ENCODE measurements at regions not wholly inside any gene's neighbourhood (a gene's known extent, or its start where the extent isn't known, plus 50 kb on each side); places are given as distances from the start of the nearest gene placed in this dataset.

DNA sequence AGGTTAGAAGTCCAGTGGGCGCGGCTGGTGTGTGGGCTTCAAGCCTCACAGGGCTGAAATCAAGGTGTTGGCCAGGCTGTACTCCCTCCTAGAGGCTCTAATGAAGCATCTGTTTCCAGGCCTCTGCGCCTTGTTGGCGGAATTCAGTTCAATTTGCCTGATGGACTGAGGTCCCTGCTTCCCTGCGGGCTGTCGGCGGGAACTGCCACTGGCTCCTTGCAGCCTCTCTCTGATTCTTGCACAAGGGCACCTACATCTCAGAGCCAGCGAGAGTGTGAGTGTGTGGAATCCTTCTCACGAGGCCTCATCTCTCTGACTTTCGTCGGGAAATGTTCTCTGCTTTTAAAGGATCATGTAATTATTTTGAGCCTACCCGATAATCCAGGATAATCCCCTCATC is 128.6 kb downstream of the DLEU7 start:
- H3K36me3 ChIP-seq (ENCODE audit: insufficient read depth, low read length) = no peaks in the 10 kb centered on the region
- H3K9me2 ChIP-seq (ENCODE audit: low read depth, low read length) = no peaks in the 10 kb centered on the region
- H3F3A ChIP-seq (ENCODE audit: insufficient read depth, low read length) = no peaks in the 10 kb centered on the region
- H3K9me3 ChIP-seq (ENCODE audit: low read length) = no peaks in the 10 kb centered on the region
- no peak overlapping the region for H3K9ac ChIP-seq (ENCODE audit: low read length)
- no peaks in the 10 kb centered on the region for H4K20me1 ChIP-seq (ENCODE audit: insufficient read depth, low read length)
- H3K4me1 ChIP-seq (ENCODE audit: insufficient read depth, low read length, severe bottlenecking) = peaks cover 29% of the 10 kb centered on the region
- no peak overlapping the region for H2AFZ ChIP-seq (ENCODE audit: low read length)
- TF ChIP-seq, protein P1, sequence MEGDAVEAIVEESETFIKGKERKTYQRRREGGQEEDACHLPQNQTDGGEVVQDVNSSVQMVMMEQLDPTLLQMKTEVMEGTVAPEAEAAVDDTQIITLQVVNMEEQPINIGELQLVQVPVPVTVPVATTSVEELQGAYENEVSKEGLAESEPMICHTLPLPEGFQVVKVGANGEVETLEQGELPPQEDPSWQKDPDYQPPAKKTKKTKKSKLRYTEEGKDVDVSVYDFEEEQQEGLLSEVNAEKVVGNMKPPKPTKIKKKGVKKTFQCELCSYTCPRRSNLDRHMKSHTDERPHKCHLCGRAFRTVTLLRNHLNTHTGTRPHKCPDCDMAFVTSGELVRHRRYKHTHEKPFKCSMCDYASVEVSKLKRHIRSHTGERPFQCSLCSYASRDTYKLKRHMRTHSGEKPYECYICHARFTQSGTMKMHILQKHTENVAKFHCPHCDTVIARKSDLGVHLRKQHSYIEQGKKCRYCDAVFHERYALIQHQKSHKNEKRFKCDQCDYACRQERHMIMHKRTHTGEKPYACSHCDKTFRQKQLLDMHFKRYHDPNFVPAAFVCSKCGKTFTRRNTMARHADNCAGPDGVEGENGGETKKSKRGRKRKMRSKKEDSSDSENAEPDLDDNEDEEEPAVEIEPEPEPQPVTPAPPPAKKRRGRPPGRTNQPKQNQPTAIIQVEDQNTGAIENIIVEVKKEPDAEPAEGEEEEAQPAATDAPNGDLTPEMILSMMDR (IDR thresholded peaks at IDR 0.05; ENCODE audit: low read length) = no peak
- no peak for TF ChIP-seq EZH2 (IDR thresholded peaks at IDR 0.05; ENCODE audit: borderline replicate concordance, low read length)
- H3K27ac ChIP-seq (ENCODE audit: low read depth, low read length, poor library complexity, severe bottlenecking) = peak overlapping the region; percentile 8
- H3K27me3 ChIP-seq (ENCODE audit: insufficient read depth, low read length) = no peaks in the 10 kb centered on the region
- H3K4me2 ChIP-seq (ENCODE audit: low read length) = no peak overlapping the region
- H3K4me3 ChIP-seq (ENCODE audit: low read depth, low read length, poor library complexity, severe bottlenecking) = no peak overlapping the region
- H3K79me2 ChIP-seq (ENCODE audit: insufficient read depth, low read length) = no peaks in the 10 kb centered on the region

DNA sequence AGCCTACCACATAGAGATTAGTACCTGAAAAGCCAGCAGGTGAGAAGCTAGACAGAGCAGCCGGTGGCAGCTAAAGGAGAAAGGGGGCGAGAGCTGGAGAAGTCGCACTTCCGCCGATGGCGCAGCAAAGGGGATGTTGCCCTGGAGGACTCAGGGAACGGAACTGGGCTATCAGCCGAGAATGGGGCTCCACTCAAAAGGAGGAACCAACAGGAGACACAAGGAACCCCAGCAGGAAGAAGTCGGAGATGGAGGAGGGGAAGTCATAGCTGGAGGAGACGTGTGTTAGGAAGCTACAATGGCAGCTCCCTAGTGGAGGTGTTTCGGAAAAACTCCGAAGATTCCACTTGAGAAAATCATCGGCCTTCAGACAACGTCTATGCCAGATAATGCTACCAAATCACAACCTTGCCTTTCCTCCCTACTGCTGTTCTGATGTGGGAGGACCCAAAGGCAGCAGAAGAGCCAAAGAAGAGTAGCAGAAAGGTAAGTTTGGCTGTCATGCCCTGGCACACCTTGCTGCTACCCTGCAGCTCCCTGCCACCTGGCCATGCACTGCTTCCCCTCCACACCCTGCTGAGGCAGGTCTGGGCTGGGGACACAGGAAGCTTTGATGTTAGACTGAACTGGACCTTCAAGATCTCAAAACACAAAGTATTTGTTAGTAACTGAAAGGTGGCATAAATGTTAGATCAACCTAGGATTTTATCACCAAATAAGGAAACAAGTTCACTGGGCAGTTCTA is 127.9 kb downstream of the DLEU7 start:
- H3K9me3 ChIP-seq (ENCODE audit: low read length) = no peaks in the 10 kb centered on the region
- no peaks in the 10 kb centered on the region for H3K79me2 ChIP-seq (ENCODE audit: insufficient read depth, low read length)
- no peak overlapping the region for H3K27ac ChIP-seq (ENCODE audit: low read depth, low read length, poor library complexity, severe bottlenecking)
- peaks cover 29% of the 10 kb centered on the region for H3K4me1 ChIP-seq (ENCODE audit: insufficient read depth, low read length, severe bottlenecking)
- no peak overlapping the region for H3K4me2 ChIP-seq (ENCODE audit: low read length)
- H2AFZ ChIP-seq (ENCODE audit: low read length) = no peak overlapping the region
- TF ChIP-seq, protein P1 (IDR thresholded peaks at IDR 0.05; ENCODE audit: low read length) = no peak
- no peak for TF ChIP-seq EZH2 (IDR thresholded peaks at IDR 0.05; ENCODE audit: borderline replicate concordance, low read length)
- H3K27me3 ChIP-seq (ENCODE audit: insufficient read depth, low read length) = no peaks in the 10 kb centered on the region
- H3K9ac ChIP-seq (ENCODE audit: low read length) = no peak overlapping the region
- no peak overlapping the region for H3K4me3 ChIP-seq (ENCODE audit: low read depth, low read length, poor library complexity, severe bottlenecking)
- H3F3A ChIP-seq (ENCODE audit: insufficient read depth, low read length) = no peaks in the 10 kb centered on the region
- H3K36me3 ChIP-seq (ENCODE audit: insufficient read depth, low read length) = no peaks in the 10 kb centered on the region
- H4K20me1 ChIP-seq (ENCODE audit: insufficient read depth, low read length) = no peaks in the 10 kb centered on the region
- no peaks in the 10 kb centered on the region for H3K9me2 ChIP-seq (ENCODE audit: low read depth, low read length)

DNA sequence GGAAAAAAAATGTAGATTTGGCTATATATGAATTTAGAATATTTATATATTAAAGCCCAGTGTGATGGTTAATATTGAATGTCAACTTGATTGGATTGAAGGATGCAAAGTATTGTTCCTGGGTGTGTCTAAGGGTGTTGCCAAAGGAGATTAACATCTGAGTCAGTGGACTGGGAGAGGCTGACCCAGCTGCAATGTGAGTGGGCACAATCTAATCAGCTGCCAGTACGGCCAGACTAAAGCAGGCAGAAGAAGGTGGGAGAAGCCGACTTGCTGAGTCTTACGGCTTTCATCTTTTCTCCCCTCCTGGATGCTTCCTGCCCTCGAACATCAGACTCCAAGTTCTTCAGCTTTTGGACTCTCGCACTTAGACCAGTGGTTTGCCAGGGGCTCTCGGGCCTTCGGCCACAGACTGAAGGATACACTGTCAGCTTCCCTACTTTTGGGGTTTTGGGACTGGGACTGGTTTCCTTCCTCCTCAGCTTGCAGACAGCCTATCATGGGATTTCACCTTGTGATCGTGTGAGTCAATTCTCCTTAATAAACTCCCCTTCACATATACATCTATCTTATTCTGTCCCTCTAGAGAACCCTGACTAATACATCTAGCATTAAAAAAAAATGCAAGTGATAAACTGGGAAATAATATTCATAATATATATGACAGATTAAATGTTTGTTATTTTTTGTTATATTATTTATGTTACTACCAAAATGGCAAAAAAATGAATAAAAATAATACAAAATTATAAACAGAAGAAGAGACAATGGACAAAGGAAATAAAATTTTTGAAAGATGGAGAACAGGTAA is 122.4 kb downstream of the DLEU7 start:
- H3K27ac ChIP-seq (ENCODE audit: low read depth, low read length, poor library complexity, severe bottlenecking) = no peak overlapping the region
- H3K9me2 ChIP-seq (ENCODE audit: low read depth, low read length) = no peaks in the 10 kb centered on the region
- no peaks in the 10 kb centered on the region for H3K36me3 ChIP-seq (ENCODE audit: insufficient read depth, low read length)
- no peaks in the 10 kb centered on the region for H3K9me3 ChIP-seq (ENCODE audit: low read length)
- no peaks in the 10 kb centered on the region for H4K20me1 ChIP-seq (ENCODE audit: insufficient read depth, low read length)
- no peak overlapping the region for H3K4me3 ChIP-seq (ENCODE audit: low read depth, low read length, poor library complexity, severe bottlenecking)
- no peaks in the 10 kb centered on the region for H3K27me3 ChIP-seq (ENCODE audit: insufficient read depth, low read length)
- H3K4me2 ChIP-seq (ENCODE audit: low read length) = no peak overlapping the region
- H3K79me2 ChIP-seq (ENCODE audit: insufficient read depth, low read length) = no peaks in the 10 kb centered on the region
- no peak overlapping the region for H3K9ac ChIP-seq (ENCODE audit: low read length)
- TF ChIP-seq, protein P1 (IDR thresholded peaks at IDR 0.05; ENCODE audit: low read length) = no peak
- TF ChIP-seq EZH2 (IDR thresholded peaks at IDR 0.05; ENCODE audit: borderline replicate concordance, low read length) = no peak
- H2AFZ ChIP-seq (ENCODE audit: low read length) = no peak overlapping the region
- peaks cover 18% of the 10 kb centered on the region for H3K4me1 ChIP-seq (ENCODE audit: insufficient read depth, low read length, severe bottlenecking)
- H3F3A ChIP-seq (ENCODE audit: insufficient read depth, low read length) = no peaks in the 10 kb centered on the region

Data from OCI-LY1 (cell line).